KMS-11 (cell line): ENCODE measurements at regions not wholly inside any gene's neighbourhood (a gene's known extent, or its start where the extent isn't known, plus 50 kb on each side); places are given as distances from the start of the nearest gene placed in this dataset.

Source experiments
- H2AFZ ChIP-seq: fragments of 200-600 bp; sonication (generic); 2 replicates; pipeline ENCODE4 v1.6.1; 2016; ENCODE audit warnings: antibody characterized with exemption, mixed run types, low read depth
- H3K27ac ChIP-seq: fragments of 200-600 bp; sonication (generic); 2 replicates; pipeline ENCODE4 v1.6.1; 2016; ENCODE audit warnings: mild to moderate bottlenecking, mixed run types
- H3K27me3 ChIP-seq: fragments of 200-600 bp; sonication (generic); 2 replicates; pipeline ENCODE4 v1.6.1; 2017; ENCODE audit warnings: mild to moderate bottlenecking, low read depth, mixed run types, moderate library complexity; ENCODE audit not compliant: insufficient read depth
- H3K36me3 ChIP-seq: fragments of 200-600 bp; sonication (generic); 2 replicates; pipeline ENCODE4 v1.6.1; 2017; ENCODE audit warnings: mild to moderate bottlenecking, mixed run types; ENCODE audit not compliant: insufficient read depth
- H3K4me1 ChIP-seq: fragments of 200-600 bp; sonication (generic); 2 replicates; pipeline ENCODE4 v1.6.1; 2016; ENCODE audit warnings: mild to moderate bottlenecking, low read depth, mixed run types; ENCODE audit not compliant: poor library complexity, severe bottlenecking
- H3K4me2 ChIP-seq: fragments of 200-600 bp; sonication (generic); 2 replicates; pipeline ENCODE4 v1.7.0; 2016; ENCODE audit warnings: mild to moderate bottlenecking, mixed run types
- H3K4me3 ChIP-seq: fragments of 200-600 bp; sonication (generic); IDR thresholded peaks from 2 replicates; pipeline ENCODE4 v1.6.1; 2017; ENCODE audit warnings: low read depth, low read length, mixed read lengths; ENCODE audit not compliant: insufficient read depth
- H3K79me2 ChIP-seq: fragments of 200-600 bp; sonication (generic); 2 replicates; pipeline ENCODE4 v1.6.1; 2016; ENCODE audit warnings: low read depth, mixed run types; ENCODE audit not compliant: insufficient read depth
- H3K9ac ChIP-seq: fragments of 200-600 bp; sonication (generic); 2 replicates; pipeline ENCODE4 v1.6.1; 2016; ENCODE audit warnings: mild to moderate bottlenecking, mixed run types
- H4K20me1 ChIP-seq: fragments of 200-600 bp; sonication (generic); 2 replicates; pipeline ENCODE4 v1.6.1; 2016; ENCODE audit warnings: mild to moderate bottlenecking, mixed run types; ENCODE audit not compliant: insufficient read depth
- CTCF ChIP-seq: fragments of 200-600 bp; sonication (generic); conservative IDR thresholded peaks from 2 replicates; pipeline ENCODE4 v1.6.1; 2017; ENCODE audit warnings: low read depth, mild to moderate bottlenecking, antibody characterized with exemption, low read length, moderate library complexity, mixed read lengths

- Histone ChIP-seq H3K4me3 (no peak overlapping the region), H2AFZ (no peak overlapping the region), H3K9ac (no peak overlapping the region), H3K79me2 (no peaks in the 10 kb centered on the region), H3K27ac (no peak overlapping the region), H3K36me3 (no peaks in the 10 kb centered on the region), H3K27me3 (no peaks in the 10 kb centered on the region), H4K20me1 (no peaks in the 10 kb centered on the region), H3K4me2 (no peak overlapping the region), H3K4me1 (no peaks in the 10 kb centered on the region)
- TF ChIP-seq CTCF: no peak
Measured at GRCh38 chr2:61620244-61621159, 82.3 kb upstream of the XPO1 start.

GRCh38 chr2:61619561-61619960 lies 81.4 kb upstream of the XPO1 start:
- H3K4me3 ChIP-seq: no peak overlapping the region
- no peaks in the 10 kb centered on the region for H3K4me1 ChIP-seq
- no peaks in the 10 kb centered on the region for H3K79me2 ChIP-seq
- H3K4me2 ChIP-seq: no peak overlapping the region
- no peaks in the 10 kb centered on the region for H3K36me3 ChIP-seq
- no peaks in the 10 kb centered on the region for H3K27me3 ChIP-seq
- no peak overlapping the region for H2AFZ ChIP-seq
- H4K20me1 ChIP-seq: no peaks in the 10 kb centered on the region
- no peak for TF ChIP-seq CTCF
- no peak overlapping the region for H3K27ac ChIP-seq
- H3K9ac ChIP-seq: no peak overlapping the region

- Histone ChIP-seq H3K9ac (no peak overlapping the region), H4K20me1 (no peaks in the 10 kb centered on the region), H3K79me2 (no peaks in the 10 kb centered on the region), H3K27ac (no peak overlapping the region), H3K4me2 (no peak overlapping the region), H3K4me3 (no peak overlapping the region), H3K27me3 (no peaks in the 10 kb centered on the region), H3K36me3 (no peaks in the 10 kb centered on the region), H2AFZ (no peak overlapping the region), H3K4me1 (no peaks in the 10 kb centered on the region)
- no peak for TF ChIP-seq CTCF
Measured at GRCh38 chr2:61617610-61618009, 79.5 kb upstream of the XPO1 start.

- no peaks in the 10 kb centered on the region for H3K4me1 ChIP-seq
- H2AFZ ChIP-seq: no peak overlapping the region
- no peak overlapping the region for H3K4me3 ChIP-seq
- H3K79me2 ChIP-seq: no peaks in the 10 kb centered on the region
- H4K20me1 ChIP-seq: no peaks in the 10 kb centered on the region
- H3K9ac ChIP-seq: no peak overlapping the region
- H3K27ac ChIP-seq: no peak overlapping the region
- H3K36me3 ChIP-seq: no peaks in the 10 kb centered on the region
- no peaks in the 10 kb centered on the region for H3K27me3 ChIP-seq
- TF ChIP-seq CTCF: no peak
- no peak overlapping the region for H3K4me2 ChIP-seq
Measured at GRCh38 chr2:61605245-61605644, 67.1 kb upstream of the XPO1 start.
